DND-41 (cell line): ENCODE measurements at regions not wholly inside any gene's neighbourhood (a gene's known extent, or its start where the extent isn't known, plus 50 kb on each side); places are given as distances from the start of the nearest gene placed in this dataset.

Source experiments
- ATAC-seq: fragments of 200-7000 bp; cut with Tn5 transposase; 3 replicates; pipeline ENCODE4 v1.9.1; 2021; ENCODE audit warnings: low read depth; ENCODE audit not compliant: insufficient read depth
- DNase-seq: peaks from one replicate; pipeline ENCODE4 v3.0.0-alpha.2; 2020
- H2AFZ ChIP-seq: 2 replicates; pipeline ENCODE4 v1.6.0; 2012; ENCODE audit warnings: low read depth, low read length
- H3K27ac ChIP-seq: 2 replicates; pipeline ENCODE4 v1.5.1; 2012; ENCODE audit warnings: low read length, inconsistent platforms
- H3K27me3 ChIP-seq: fragments of 200-600 bp; sonication (generic); 2 replicates; pipeline ENCODE4 v1.6.0; 2012; ENCODE audit warnings: low read length, mild to moderate bottlenecking, inconsistent platforms; ENCODE audit not compliant: insufficient read depth, poor library complexity
- H3K36me3 ChIP-seq: 2 replicates; pipeline ENCODE4 v1.5.1; 2012; ENCODE audit warnings: low read length, inconsistent platforms; ENCODE audit not compliant: insufficient read depth
- H3K4me1 ChIP-seq: 2 replicates; pipeline ENCODE4 v1.5.1; 2012; ENCODE audit warnings: mild to moderate bottlenecking, low read length; ENCODE audit not compliant: insufficient read depth
- H3K4me2 ChIP-seq: 2 replicates; pipeline ENCODE4 v1.6.0; 2012; ENCODE audit warnings: mild to moderate bottlenecking, moderate library complexity, low read length, inconsistent platforms; ENCODE audit not compliant: insufficient read depth
- H3K4me3 ChIP-seq, 2 experiments: fragments of 200-600 bp in 1 of 2; shearing (Covaris generic) in 1 of 2; 2 replicates each; pipeline ENCODE4 v1.5.1; 2012 to 2016; ENCODE audit warnings: inconsistent platforms in 2 of 2, low read length in 2 of 2, mild to moderate bottlenecking in 2 of 2, low read depth in 1 of 2, moderate library complexity in 1 of 2
- H3K79me2 ChIP-seq: 2 replicates; pipeline ENCODE4 v1.6.0; 2012; ENCODE audit warnings: low read length, inconsistent platforms; ENCODE audit not compliant: insufficient read depth
- H3K9ac ChIP-seq: 2 replicates; pipeline ENCODE4 v1.6.0; 2012; ENCODE audit warnings: low read depth, mild to moderate bottlenecking, inconsistent platforms, low read length, moderate library complexity
- H3K9me3 ChIP-seq: 2 replicates; pipeline ENCODE4 v1.5.1; 2012; ENCODE audit warnings: low read length, moderate library complexity, mild to moderate bottlenecking, inconsistent platforms; ENCODE audit not compliant: insufficient read depth, severe bottlenecking
- H4K20me1 ChIP-seq: 2 replicates; pipeline ENCODE4 v1.6.0; 2012; ENCODE audit warnings: low read length; ENCODE audit not compliant: insufficient read depth
- EZH2 ChIP-seq: IDR thresholded peaks from 3 replicates; pipeline ENCODE4 v1.6.1; 2012; ENCODE audit warnings: borderline replicate concordance, low read depth, mild to moderate bottlenecking, moderate library complexity, low read length, inconsistent platforms; ENCODE audit not compliant: severe bottlenecking
- TF ChIP-seq, protein P1 (sequence below): IDR thresholded peaks from 2 replicates; pipeline ENCODE4 v1.5.1; 2012; ENCODE audit warnings: borderline replicate concordance, low read length, moderate library complexity, mild to moderate bottlenecking; ENCODE audit not compliant: poor library complexity, severe bottlenecking; ENCODE audit errors: extremely low read depth

- no peak overlapping the region for H3K4me3 ChIP-seq
- no peak for DNase-seq
- H3K27me3 ChIP-seq, result no peaks in the 10 kb centered on the region
- H3K9ac ChIP-seq, result no peak overlapping the region
- H3K79me2 ChIP-seq, result no peaks in the 10 kb centered on the region
- H3K4me1 ChIP-seq, result no peaks in the 10 kb centered on the region
- no peaks in the 10 kb centered on the region for H3K36me3 ChIP-seq
- H3K27ac ChIP-seq, result no peak overlapping the region
- ATAC-seq, result no peak
- H4K20me1 ChIP-seq, result no peaks in the 10 kb centered on the region
- H3K9me3 ChIP-seq, result no peaks in the 10 kb centered on the region
- H2AFZ ChIP-seq, result no peak overlapping the region
- no peak for TF ChIP-seq EZH2
- TF ChIP-seq, protein P1, sequence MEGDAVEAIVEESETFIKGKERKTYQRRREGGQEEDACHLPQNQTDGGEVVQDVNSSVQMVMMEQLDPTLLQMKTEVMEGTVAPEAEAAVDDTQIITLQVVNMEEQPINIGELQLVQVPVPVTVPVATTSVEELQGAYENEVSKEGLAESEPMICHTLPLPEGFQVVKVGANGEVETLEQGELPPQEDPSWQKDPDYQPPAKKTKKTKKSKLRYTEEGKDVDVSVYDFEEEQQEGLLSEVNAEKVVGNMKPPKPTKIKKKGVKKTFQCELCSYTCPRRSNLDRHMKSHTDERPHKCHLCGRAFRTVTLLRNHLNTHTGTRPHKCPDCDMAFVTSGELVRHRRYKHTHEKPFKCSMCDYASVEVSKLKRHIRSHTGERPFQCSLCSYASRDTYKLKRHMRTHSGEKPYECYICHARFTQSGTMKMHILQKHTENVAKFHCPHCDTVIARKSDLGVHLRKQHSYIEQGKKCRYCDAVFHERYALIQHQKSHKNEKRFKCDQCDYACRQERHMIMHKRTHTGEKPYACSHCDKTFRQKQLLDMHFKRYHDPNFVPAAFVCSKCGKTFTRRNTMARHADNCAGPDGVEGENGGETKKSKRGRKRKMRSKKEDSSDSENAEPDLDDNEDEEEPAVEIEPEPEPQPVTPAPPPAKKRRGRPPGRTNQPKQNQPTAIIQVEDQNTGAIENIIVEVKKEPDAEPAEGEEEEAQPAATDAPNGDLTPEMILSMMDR, result no peak
- no peak overlapping the region for H3K4me2 ChIP-seq
These were observed 84.9 kb downstream of the IZUMO3 start for GRCh38 chr9:24460781-24461180.

DNA sequence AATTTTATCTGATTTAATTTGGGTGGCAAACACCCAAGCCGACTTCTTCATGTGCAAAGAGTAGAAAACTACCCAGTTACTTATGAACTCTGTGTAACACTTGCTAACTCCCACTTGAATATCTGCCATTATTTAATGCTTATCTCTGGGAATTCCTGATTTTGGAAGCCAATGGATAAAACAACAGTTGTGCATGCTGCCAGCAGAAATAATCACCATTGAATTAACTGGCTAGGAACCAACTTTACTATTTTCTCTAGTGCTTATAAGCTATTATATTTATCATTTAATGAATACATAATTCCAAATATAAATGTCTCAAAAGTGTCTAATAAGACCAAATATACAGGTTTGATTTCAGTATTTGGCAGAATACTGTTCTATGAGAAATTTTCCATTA is 85.7 kb downstream of the IZUMO3 start:
- Histone ChIP-seq H3K27ac (no peak overlapping the region), H3K4me3 (no peak overlapping the region), H2AFZ (no peak overlapping the region), H3K4me2 (no peak overlapping the region), H3K27me3 (no peaks in the 10 kb centered on the region), H3K4me1 (no peaks in the 10 kb centered on the region), H3K9me3 (no peaks in the 10 kb centered on the region), H4K20me1 (no peaks in the 10 kb centered on the region), H3K79me2 (no peaks in the 10 kb centered on the region), H3K9ac (no peak overlapping the region), H3K36me3 (no peaks in the 10 kb centered on the region)
- ATAC-seq (no peak), DNase-seq (no peak)
- TF ChIP-seq, protein P1, result no peak

- Histone ChIP-seq H3K4me1 (no peaks in the 10 kb centered on the region), H3K4me3 (no peak overlapping the region), H3K9me3 (no peaks in the 10 kb centered on the region), H3K9ac (no peak overlapping the region), H3K79me2 (no peaks in the 10 kb centered on the region), H2AFZ (no peak overlapping the region), H4K20me1 (no peaks in the 10 kb centered on the region), H3K27me3 (no peaks in the 10 kb centered on the region), H3K27ac (no peak overlapping the region), H3K36me3 (no peaks in the 10 kb centered on the region), H3K4me2 (no peak overlapping the region)
- TF ChIP-seq, protein P1, result no peak
- TF ChIP-seq EZH2, result no peak
- no peak for ATAC-seq
- no peak for DNase-seq
These were observed 94.4 kb downstream of the IZUMO3 start for GRCh38 chr9:24451346-24451745.

DNA sequence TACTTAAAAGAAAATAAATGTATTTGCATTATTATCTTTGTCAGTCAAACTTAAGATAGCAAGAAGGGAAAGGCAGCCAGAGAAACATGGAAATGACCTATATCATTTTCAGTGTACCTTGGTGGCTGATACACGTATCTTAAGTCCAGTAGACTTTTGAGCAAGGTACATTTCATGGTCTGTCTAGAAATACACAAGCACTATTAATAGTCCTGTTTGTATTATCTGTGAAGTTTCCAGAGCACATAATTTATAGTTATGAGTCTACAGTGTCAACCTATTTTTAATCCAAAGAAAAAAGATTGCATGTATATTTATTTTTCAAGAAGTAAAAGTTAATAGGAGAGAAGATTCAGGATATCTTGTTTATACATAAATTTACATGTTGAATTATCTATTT is 95.7 kb downstream of the IZUMO3 start:
- DNase-seq (no peak), ATAC-seq (no peak)
- no peak overlapping the region for H3K4me3 ChIP-seq
- H3K4me1 ChIP-seq, result no peaks in the 10 kb centered on the region
- no peak overlapping the region for H3K9ac ChIP-seq
- H4K20me1 ChIP-seq, result no peaks in the 10 kb centered on the region
- no peak overlapping the region for H2AFZ ChIP-seq
- no peaks in the 10 kb centered on the region for H3K36me3 ChIP-seq
- no peak overlapping the region for H3K27ac ChIP-seq
- no peaks in the 10 kb centered on the region for H3K9me3 ChIP-seq
- H3K79me2 ChIP-seq, result no peaks in the 10 kb centered on the region
- H3K27me3 ChIP-seq, result no peaks in the 10 kb centered on the region
- TF ChIP-seq, protein P1, result no peak
- no peak for TF ChIP-seq EZH2
- H3K4me2 ChIP-seq, result no peak overlapping the region
